ENCODE measurements at regions not wholly inside any gene's neighbourhood (a gene's known extent, or its start where the extent isn't known, plus 50 kb on each side); places are given as distances from the start of the nearest gene placed in this dataset.
"Not testable (repeated sequence)": the region's sequence is repeated elsewhere in the genome, so short reads cannot be mapped to it uniquely, and the experiment has no call there.

DNA sequence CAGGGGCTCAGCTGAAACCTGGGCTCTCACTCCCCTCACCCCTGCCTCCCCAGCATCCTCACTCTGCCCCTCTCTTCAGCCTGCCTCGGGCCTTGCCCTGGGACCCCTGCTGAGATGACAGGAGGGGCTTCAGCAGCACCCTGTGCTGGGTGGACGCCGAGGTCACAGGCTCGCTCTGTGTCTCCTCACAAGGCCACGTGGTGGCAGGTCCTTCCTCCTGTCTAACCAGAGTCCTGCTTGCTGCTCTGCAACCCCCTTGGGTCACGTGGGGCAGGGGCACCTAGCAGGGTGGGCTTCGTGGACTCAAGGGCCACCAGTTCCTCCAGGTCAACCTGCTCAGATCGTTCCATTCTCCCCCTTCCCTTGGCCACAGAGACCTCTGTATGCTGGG, 90.4 kb downstream of the TMEM121 start:
- intact Hi-C loops (cut with DNase I; ENCODE audit: low total_unique reads) = no loop called here
- no peaks in the 10 kb centered on the region for H3K27me3 ChIP-seq
- no peaks in the 10 kb centered on the region for H3K4me1 ChIP-seq
- no peak for DNase-seq
- H3K36me3 ChIP-seq = no peaks in the 10 kb centered on the region
- no peaks in the 10 kb centered on the region for H3K9me3 ChIP-seq
- no peak for TF ChIP-seq POLR2A (IDR thresholded peaks at IDR 0.05)
- TF ChIP-seq, protein P1, sequence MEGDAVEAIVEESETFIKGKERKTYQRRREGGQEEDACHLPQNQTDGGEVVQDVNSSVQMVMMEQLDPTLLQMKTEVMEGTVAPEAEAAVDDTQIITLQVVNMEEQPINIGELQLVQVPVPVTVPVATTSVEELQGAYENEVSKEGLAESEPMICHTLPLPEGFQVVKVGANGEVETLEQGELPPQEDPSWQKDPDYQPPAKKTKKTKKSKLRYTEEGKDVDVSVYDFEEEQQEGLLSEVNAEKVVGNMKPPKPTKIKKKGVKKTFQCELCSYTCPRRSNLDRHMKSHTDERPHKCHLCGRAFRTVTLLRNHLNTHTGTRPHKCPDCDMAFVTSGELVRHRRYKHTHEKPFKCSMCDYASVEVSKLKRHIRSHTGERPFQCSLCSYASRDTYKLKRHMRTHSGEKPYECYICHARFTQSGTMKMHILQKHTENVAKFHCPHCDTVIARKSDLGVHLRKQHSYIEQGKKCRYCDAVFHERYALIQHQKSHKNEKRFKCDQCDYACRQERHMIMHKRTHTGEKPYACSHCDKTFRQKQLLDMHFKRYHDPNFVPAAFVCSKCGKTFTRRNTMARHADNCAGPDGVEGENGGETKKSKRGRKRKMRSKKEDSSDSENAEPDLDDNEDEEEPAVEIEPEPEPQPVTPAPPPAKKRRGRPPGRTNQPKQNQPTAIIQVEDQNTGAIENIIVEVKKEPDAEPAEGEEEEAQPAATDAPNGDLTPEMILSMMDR (IDR thresholded peaks at IDR 0.05) = no peak
- H3K27ac ChIP-seq = no peak overlapping the region
- no peak overlapping the region for H3K4me3 ChIP-seq

- DNase-seq = no peak
- H3K27ac ChIP-seq = no peak overlapping the region
- no peaks in the 10 kb centered on the region for H3K4me1 ChIP-seq
- intact Hi-C loops (cut with DNase I; ENCODE audit: low total_unique reads) = no loop called here
- H3K9me3 ChIP-seq = no peaks in the 10 kb centered on the region
- no peaks in the 10 kb centered on the region for H3K36me3 ChIP-seq
- H3K27me3 ChIP-seq = no peaks in the 10 kb centered on the region
- no peak overlapping the region for H3K4me3 ChIP-seq
- TF ChIP-seq, protein P1 (IDR thresholded peaks at IDR 0.05) = no peak
- no peak for TF ChIP-seq POLR2A (IDR thresholded peaks at IDR 0.05)
Measured at GRCh38 chr14:105617201-105617777, 90.9 kb downstream of the TMEM121 start.

- H3K9me3 ChIP-seq; DNase-seq; H3K27ac ChIP-seq; H3K4me1 ChIP-seq; H3K4me3 ChIP-seq; H3K27me3 ChIP-seq; intact Hi-C loops (cut with DNase I; ENCODE audit: low total_unique reads); H3K36me3 ChIP-seq: not testable (repeated sequence)
Measured at GRCh38 chr14:105617805-105618204, 91.4 kb downstream of the TMEM121 start.

DNA sequence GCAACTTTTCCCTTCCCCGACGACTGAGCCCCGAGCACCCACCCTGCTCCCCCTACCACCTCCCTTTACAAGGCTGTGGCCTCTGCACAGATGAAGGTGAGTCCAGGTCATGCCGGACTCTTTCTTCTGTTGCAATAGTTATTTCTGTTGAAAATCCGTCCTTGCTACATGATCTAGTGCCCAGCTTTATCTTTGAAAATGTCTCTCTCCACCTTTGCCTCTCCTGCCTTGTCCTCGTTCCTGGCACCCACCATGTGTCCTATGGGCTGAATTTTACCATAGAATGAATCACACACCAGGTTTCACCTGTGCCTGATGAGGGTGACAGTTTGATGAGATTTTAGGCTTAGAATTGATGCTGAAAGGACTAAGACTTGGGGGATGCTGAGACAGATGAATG, 92.9 kb downstream of the TMEM121 start:
- intact Hi-C loops (cut with DNase I; ENCODE audit: low total_unique reads); H3K27me3 ChIP-seq; H3K4me1 ChIP-seq; H3K9me3 ChIP-seq; H3K27ac ChIP-seq; DNase-seq; H3K36me3 ChIP-seq; H3K4me3 ChIP-seq: not testable (repeated sequence)

- DNase-seq; H3K27me3 ChIP-seq; H3K4me3 ChIP-seq; H3K36me3 ChIP-seq; H3K27ac ChIP-seq; H3K4me1 ChIP-seq; intact Hi-C loops (cut with DNase I; ENCODE audit: low total_unique reads); H3K9me3 ChIP-seq: not testable (repeated sequence)
Measured at GRCh38 chr14:105620178-105620864, 93.9 kb downstream of the TMEM121 start.

DNA sequence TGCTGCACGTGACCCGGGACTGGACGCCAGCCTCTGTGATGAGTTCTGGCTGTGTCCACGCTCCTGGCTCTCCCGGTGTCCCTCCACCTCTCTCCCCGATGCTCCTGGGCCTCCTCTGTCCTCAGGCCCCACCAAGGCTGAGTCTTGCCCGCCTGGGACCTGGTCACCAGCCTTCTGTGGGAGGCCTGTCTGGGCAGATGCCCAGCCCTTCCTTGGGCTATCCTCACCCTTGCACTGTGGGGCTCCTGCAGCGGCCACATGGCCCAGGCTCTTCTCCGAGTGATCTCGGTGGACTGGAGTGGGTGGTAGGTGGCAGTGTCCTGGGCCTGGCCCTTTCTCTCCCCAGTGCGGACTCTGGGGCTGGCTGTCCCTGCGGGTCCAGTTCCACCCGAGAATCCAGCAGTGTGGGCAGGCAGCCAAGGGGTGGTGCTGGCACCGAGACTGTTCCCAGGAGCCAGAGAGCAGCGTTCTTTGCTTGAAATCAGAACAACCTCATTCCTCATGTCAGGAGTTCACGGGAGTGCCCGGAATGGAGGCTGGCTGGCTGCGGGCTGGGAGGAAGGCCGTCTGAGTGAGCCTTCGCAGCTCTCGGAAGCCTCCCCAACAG, 94.6 kb downstream of the TMEM121 start:
- DNase-seq = peak in 1 of 2 donors; percentile 53
- H3K4me1 ChIP-seq; H3K27me3 ChIP-seq; H3K9me3 ChIP-seq; H3K4me3 ChIP-seq; intact Hi-C loops (cut with DNase I; ENCODE audit: low total_unique reads); H3K27ac ChIP-seq; H3K36me3 ChIP-seq: not testable (repeated sequence)

- H3K4me1 ChIP-seq; DNase-seq; H3K9me3 ChIP-seq; H3K4me3 ChIP-seq; H3K27ac ChIP-seq; H3K36me3 ChIP-seq; intact Hi-C loops (cut with DNase I; ENCODE audit: low total_unique reads); H3K27me3 ChIP-seq: not testable (repeated sequence)
Measured at GRCh38 chr14:105621479-105622328, 95.3 kb downstream of the TMEM121 start.
